Uterus (tissue), 2 donors: ENCODE measurements at regions not wholly inside any gene's neighbourhood (a gene's known extent, or its start where the extent isn't known, plus 50 kb on each side); places are given as distances from the start of the nearest gene placed in this dataset.

Experiments used
- POLR2A ChIP-seq, 2 donors: fragments of 450-650 bp; IDR thresholded peaks; one replicate each; pipeline ENCODE4 v1.6.1; 2016; ENCODE audit warnings: antibody characterized with exemption in 2 of 2, mild to moderate bottlenecking in 1 of 2, moderate library complexity in 1 of 2
- TF ChIP-seq, protein P1 (sequence below), 4 experiments: fragments of 200-600 bp in 2 of 4; fragments of 450-650 bp in 2 of 4; sonication (generic) in 2 of 4; IDR thresholded peaks; one replicate each; pipeline ENCODE4 v1.5.1; 2016 to 2019; ENCODE audit warnings: antibody characterized with exemption in 4 of 4, mild to moderate bottlenecking in 2 of 4, moderate library complexity in 1 of 4

DNA sequence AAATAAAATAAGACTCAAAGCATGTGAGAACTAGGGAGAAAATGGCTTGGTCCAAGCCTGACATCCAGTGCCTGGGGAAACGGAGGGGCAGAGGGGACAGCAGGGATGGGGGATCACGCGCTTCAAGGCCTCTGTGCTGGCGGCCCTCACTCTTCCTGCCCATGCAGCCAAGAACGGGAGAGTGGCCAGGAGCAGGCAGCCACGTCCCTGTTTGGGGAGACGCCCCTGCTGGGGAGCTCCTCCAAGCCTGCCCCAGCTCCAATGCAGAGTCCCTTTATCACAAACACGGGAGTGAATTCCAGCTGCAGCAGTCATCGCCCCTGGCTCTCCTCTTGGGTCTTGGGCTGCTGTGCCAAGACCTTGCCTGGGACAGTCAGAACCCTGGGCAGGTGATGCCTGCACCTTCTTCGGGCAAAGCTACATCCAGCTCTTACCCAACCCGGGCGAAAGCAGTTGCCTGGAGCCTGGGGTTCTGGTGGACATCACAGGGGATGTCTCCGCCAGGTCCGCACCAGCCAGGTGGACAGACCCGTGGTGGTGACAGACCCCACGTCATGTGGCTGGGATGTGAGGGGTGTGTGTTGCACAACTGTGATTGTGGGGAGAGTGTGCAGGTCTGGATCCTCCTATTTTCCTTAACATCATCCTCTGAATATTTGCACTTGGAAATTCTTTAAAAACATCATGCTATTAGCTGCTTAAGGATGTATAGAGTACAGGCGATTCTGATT lies 1391.3 kb downstream of the BRD1 start:
- TF ChIP-seq, protein P1, sequence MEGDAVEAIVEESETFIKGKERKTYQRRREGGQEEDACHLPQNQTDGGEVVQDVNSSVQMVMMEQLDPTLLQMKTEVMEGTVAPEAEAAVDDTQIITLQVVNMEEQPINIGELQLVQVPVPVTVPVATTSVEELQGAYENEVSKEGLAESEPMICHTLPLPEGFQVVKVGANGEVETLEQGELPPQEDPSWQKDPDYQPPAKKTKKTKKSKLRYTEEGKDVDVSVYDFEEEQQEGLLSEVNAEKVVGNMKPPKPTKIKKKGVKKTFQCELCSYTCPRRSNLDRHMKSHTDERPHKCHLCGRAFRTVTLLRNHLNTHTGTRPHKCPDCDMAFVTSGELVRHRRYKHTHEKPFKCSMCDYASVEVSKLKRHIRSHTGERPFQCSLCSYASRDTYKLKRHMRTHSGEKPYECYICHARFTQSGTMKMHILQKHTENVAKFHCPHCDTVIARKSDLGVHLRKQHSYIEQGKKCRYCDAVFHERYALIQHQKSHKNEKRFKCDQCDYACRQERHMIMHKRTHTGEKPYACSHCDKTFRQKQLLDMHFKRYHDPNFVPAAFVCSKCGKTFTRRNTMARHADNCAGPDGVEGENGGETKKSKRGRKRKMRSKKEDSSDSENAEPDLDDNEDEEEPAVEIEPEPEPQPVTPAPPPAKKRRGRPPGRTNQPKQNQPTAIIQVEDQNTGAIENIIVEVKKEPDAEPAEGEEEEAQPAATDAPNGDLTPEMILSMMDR (IDR thresholded peaks at IDR 0.05): no peak
- TF ChIP-seq POLR2A (IDR thresholded peaks at IDR 0.05): no peak
